Adipocyte (in vitro differentiated cells): ENCODE measurements at regions not wholly inside any gene's neighbourhood (a gene's known extent, or its start where the extent isn't known, plus 50 kb on each side); places are given as distances from the start of the nearest gene placed in this dataset.

ENCODE experiments used
- DNase-seq: peaks from one replicate; pipeline ENCODE4 v3.0.0-alpha.2; 2015; ENCODE audit warnings: low read depth
- H3K27me3 ChIP-seq: replicated peaks from 2 replicates; pipeline ENCODE4 v1.7.0; 2013; ENCODE audit warnings: mild to moderate bottlenecking, low read length, moderate library complexity; ENCODE audit not compliant: control insufficient read depth, insufficient read depth
- H3K36me3 ChIP-seq: 2 replicates; pipeline ENCODE4 v1.7.0; 2013; ENCODE audit warnings: low read length, mild to moderate bottlenecking, moderate library complexity; ENCODE audit not compliant: control insufficient read depth, insufficient read depth, severe bottlenecking
- H3K4me1 ChIP-seq: 2 replicates; pipeline ENCODE4 v1.7.0; 2013; ENCODE audit warnings: mild to moderate bottlenecking, low read length, moderate library complexity; ENCODE audit not compliant: control insufficient read depth, insufficient read depth
- H3K4me3 ChIP-seq: 2 replicates; pipeline ENCODE4 v1.7.0; 2013; ENCODE audit warnings: mild to moderate bottlenecking, low read length, moderate library complexity
- H3K9ac ChIP-seq: 2 replicates; pipeline ENCODE4 v1.7.0; 2013; ENCODE audit warnings: mild to moderate bottlenecking, low read length, moderate library complexity
- H3K9me3 ChIP-seq: 2 replicates; pipeline ENCODE4 v1.7.0; 2013; ENCODE audit warnings: mild to moderate bottlenecking, low read length, moderate library complexity; ENCODE audit not compliant: control insufficient read depth

DNA sequence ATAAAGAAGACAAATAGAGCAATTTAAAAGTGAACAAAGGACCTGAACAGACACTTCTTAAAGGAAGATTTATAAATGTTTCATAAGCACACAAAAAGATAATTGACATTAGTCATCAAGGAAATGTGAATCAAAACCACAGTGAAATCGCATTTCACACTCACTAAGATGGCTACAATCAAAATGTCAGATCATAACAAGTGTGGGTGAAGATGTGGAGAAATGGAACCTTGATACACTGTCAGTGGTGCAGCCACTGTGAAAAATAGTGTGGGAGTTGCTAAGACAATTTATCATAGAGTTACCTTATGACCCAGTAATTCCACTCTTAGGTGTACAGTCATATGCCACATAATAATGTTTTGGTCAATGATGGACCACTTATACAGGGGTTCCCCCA is 54.5 kb upstream of the HTR4 start:
- Histone ChIP-seq H3K36me3 (no peaks in the 10 kb centered on the region), H3K27me3 (no peaks in the 10 kb centered on the region), H3K9me3 (no peaks in the 10 kb centered on the region), H3K9ac (no peak overlapping the region), H3K4me3 (no peak overlapping the region), H3K4me1 (peaks cover 16% of the 10 kb centered on the region)
- DNase-seq: no peak

DNA sequence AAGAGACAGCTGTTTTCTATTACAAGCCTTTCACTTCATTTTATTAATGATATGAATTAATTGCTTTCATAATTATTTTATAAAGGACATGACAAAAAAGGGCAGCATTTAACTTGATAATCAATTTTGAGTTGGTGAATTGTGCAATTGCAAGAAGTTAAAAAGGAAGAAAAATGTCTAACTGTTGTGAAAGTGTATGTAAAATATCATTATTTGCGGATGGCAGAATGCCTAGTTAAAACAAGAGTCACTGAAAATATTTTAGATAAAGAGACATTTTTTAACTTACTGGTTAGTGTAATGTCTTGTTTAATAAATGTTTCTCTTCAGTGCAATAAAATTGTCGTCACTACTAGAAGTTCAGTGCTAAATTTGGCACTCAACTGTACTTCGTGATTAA is 57.6 kb upstream of the HTR4 start:
- Histone ChIP-seq H3K9me3 (peaks cover 5% of the 10 kb centered on the region), H3K9ac (no peak overlapping the region)

DNA sequence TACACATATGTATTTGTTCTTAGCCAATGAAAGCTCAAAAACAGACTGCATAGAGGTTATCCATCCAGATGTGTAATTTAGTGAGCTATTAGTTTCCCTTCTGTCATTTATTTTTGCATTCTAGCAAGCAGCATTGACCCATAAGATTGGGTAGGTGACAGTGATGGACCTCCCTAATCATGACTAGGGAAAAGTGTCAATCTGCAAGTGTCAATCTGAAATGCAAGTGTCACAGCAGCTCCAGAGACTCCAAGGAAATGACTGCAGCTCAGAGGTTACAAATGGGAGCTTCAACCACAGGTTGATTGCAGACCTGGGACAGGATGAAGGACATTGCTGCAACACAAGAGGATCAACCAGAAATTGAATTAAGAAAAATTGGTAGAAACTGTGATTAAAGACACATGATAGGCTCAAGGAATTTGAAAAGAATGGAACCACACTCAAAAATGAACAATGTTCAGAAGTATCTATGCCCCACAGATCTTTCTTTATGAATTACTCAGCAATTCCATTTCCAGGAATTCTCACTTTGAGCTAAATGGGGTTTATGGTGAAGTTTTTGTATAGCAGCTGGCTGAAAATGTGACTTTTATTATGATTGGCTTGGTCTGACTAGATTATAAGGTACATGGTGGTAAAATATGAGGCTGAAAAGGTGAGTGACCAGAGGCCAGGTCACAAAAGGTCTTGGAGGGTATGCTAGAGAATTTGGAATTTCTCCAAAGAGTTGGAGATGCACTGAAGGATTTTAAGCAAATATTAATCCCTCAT is 59.6 kb upstream of the HTR4 start:
- DNase-seq: no peak
- Histone ChIP-seq H3K9me3 (peaks cover 5% of the 10 kb centered on the region), H3K27me3 (peaks cover 5% of the 10 kb centered on the region), H3K9ac (no peak overlapping the region), H3K36me3 (no peaks in the 10 kb centered on the region), H3K4me1 (peaks cover 16% of the 10 kb centered on the region), H3K4me3 (no peak overlapping the region)

More for the DNA sequence above, 57.6 kb upstream of the HTR4 start:
- H3K36me3 ChIP-seq: no peaks in the 10 kb centered on the region
- peak overlapping the region; percentile 12 for H3K4me3 ChIP-seq
- peaks cover 5% of the 10 kb centered on the region for H3K27me3 ChIP-seq
- no peak for DNase-seq
- peaks cover 16% of the 10 kb centered on the region for H3K4me1 ChIP-seq

GRCh38 chr5:148716716-148717115 is 62.4 kb upstream of the HTR4 start:
- H3K4me3 ChIP-seq: no peak overlapping the region
- H3K4me1 ChIP-seq: peaks cover 22% of the 10 kb centered on the region
- peaks cover 5% of the 10 kb centered on the region for H3K9me3 ChIP-seq
- DNase-seq: no peak
- peaks cover 5% of the 10 kb centered on the region for H3K27me3 ChIP-seq
- H3K9ac ChIP-seq: no peak overlapping the region
- no peaks in the 10 kb centered on the region for H3K36me3 ChIP-seq

DNA sequence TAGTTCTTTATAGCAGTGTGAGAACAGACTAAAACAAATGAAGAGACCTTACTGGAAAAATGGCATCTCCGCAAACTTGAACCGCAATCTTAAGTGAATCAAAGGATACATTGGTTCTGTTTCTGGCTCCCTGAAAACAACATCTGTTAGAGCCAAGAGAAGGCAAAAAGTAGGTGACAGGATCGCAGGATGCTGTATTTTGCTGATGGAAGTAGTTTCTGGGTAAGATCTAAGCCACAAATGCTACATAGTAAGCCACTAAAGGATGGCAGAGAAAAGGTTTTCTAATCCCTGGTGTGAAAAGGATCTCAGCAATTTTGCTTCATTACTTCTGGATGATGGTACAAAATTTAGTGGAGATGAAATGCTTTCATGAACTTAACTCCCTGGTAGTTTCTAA is 63.3 kb upstream of the HTR4 start:
- Histone ChIP-seq H3K36me3 (no peaks in the 10 kb centered on the region), H3K9ac (no peak overlapping the region)
- DNase-seq: no peak

DNA sequence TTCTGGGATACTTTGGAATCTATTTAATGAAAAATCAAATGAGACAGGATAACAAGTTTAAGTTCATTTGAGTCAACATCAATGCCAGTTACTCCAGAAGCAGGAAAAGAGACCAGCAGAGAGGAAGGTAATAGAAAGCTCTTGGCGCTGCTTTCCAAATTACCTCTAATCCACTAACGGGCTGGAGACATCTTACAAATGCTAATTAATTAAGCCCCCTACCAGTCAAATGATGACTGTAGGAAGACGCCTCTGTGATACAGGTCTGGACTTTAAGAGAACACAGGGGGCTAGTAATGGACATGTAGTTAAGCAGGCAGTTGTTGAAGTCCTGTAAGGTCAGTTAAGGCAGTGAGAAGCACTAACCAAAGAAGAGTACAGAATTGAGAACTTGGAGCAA is 65.3 kb upstream of the HTR4 start:
- DNase-seq: no peak
- Histone ChIP-seq H3K4me3 (no peak overlapping the region), H3K9ac (no peak overlapping the region)

More for the DNA sequence above, 63.3 kb upstream of the HTR4 start:
- H3K4me3 ChIP-seq: no peak overlapping the region
- H3K4me1 ChIP-seq: peaks cover 13% of the 10 kb centered on the region
- peaks cover 5% of the 10 kb centered on the region for H3K27me3 ChIP-seq
- H3K9me3 ChIP-seq: peaks cover 5% of the 10 kb centered on the region

GRCh38 chr5:148720257-148720656 is 65.9 kb upstream of the HTR4 start:
- Histone ChIP-seq H3K36me3 (no peaks in the 10 kb centered on the region), H3K9ac (no peak overlapping the region), H3K4me3 (no peak overlapping the region), H3K4me1 (peaks cover 13% of the 10 kb centered on the region), H3K27me3 (no peaks in the 10 kb centered on the region), H3K9me3 (no peaks in the 10 kb centered on the region)
- DNase-seq: no peak

More for the DNA sequence above, 65.3 kb upstream of the HTR4 start:
- peaks cover 5% of the 10 kb centered on the region for H3K27me3 ChIP-seq
- H3K4me1 ChIP-seq: peaks cover 13% of the 10 kb centered on the region
- no peaks in the 10 kb centered on the region for H3K36me3 ChIP-seq
- peaks cover 3% of the 10 kb centered on the region for H3K9me3 ChIP-seq

- peaks cover 13% of the 10 kb centered on the region for H3K4me1 ChIP-seq
- H3K4me3 ChIP-seq: no peak overlapping the region
- DNase-seq: no peak
- no peaks in the 10 kb centered on the region for H3K36me3 ChIP-seq
- no peak overlapping the region for H3K9ac ChIP-seq
- no peaks in the 10 kb centered on the region for H3K27me3 ChIP-seq
- H3K9me3 ChIP-seq: no peaks in the 10 kb centered on the region
Observed at GRCh38 chr5:148723143-148723542, 68.8 kb upstream of the HTR4 start.

GRCh38 chr5:148725675-148726074 is 71.3 kb upstream of the HTR4 start:
- Histone ChIP-seq H3K9ac (no peak overlapping the region), H3K9me3 (no peaks in the 10 kb centered on the region), H3K4me3 (no peak overlapping the region), H3K4me1 (peaks cover 12% of the 10 kb centered on the region), H3K27me3 (no peaks in the 10 kb centered on the region), H3K36me3 (no peaks in the 10 kb centered on the region)
- no peak for DNase-seq

- H3K4me3 ChIP-seq: no peak overlapping the region
- H3K9me3 ChIP-seq: no peaks in the 10 kb centered on the region
- no peaks in the 10 kb centered on the region for H3K27me3 ChIP-seq
- H3K36me3 ChIP-seq: no peaks in the 10 kb centered on the region
- no peak for DNase-seq
- H3K9ac ChIP-seq: no peak overlapping the region
- peaks cover 12% of the 10 kb centered on the region for H3K4me1 ChIP-seq
Observed at GRCh38 chr5:148729182-148729581, 74.9 kb upstream of the HTR4 start.

DNA sequence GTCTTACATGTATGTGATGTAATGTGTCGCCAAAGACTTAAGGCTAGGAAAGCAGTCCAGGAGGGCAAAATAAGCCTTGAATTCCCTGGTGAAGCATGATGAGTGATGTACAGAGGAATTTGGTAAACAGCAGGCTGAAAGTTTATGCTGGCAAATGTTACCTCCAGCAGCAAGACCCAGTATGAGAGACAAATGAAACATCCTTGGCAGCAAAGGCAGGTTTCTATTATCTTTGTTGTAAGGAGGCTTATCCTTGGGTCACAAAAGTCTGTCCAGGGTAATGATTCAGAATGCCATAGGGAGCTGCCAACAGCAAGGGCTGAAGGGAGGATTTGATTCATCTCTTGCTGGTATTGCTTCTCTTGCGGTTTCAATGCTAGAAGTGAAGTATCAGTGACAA is 75.9 kb upstream of the HTR4 start:
- Histone ChIP-seq H3K27me3 (no peaks in the 10 kb centered on the region), H3K9me3 (no peaks in the 10 kb centered on the region), H3K4me1 (peaks cover 12% of the 10 kb centered on the region), H3K4me3 (peak overlapping the region; percentile 20), H3K9ac (no peak overlapping the region), H3K36me3 (no peaks in the 10 kb centered on the region)
- peak; percentile 48 for DNase-seq
